Inflammatory macrophage (primary cell): ENCODE measurements at regions not wholly inside any gene's neighbourhood (a gene's known extent, or its start where the extent isn't known, plus 50 kb on each side); places are given as distances from the start of the nearest gene placed in this dataset.

ENCODE experiments used
- DNase-seq, 2 donors: peaks; one replicate each; pipeline ENCODE4 v3.0.0-alpha.2; 2020 to 2022

- no peak for DNase-seq
Measured at GRCh38 chr1:209493559-209493958, 90.0 kb upstream of the CAMK1G start.

- no peak for DNase-seq
Measured at GRCh38 chr1:209497729-209498128, 85.8 kb upstream of the CAMK1G start.

GRCh38 chr1:209500993-209501392 lies 82.5 kb upstream of the CAMK1G start:
- DNase-seq, result no peak

- no peak for DNase-seq
Measured at GRCh38 chr1:209503196-209503595, 80.3 kb upstream of the CAMK1G start.

GRCh38 chr1:209504571-209504970 lies 78.9 kb upstream of the CAMK1G start:
- DNase-seq, result no peak

GRCh38 chr1:209505044-209505443 lies 78.5 kb upstream of the CAMK1G start:
- no peak for DNase-seq

GRCh38 chr1:209506101-209506500 lies 77.4 kb upstream of the CAMK1G start:
- DNase-seq, result no peak

- no peak for DNase-seq
Measured at GRCh38 chr1:209509039-209509438, 74.5 kb upstream of the CAMK1G start.

GRCh38 chr1:209510063-209510462 lies 73.5 kb upstream of the CAMK1G start:
- DNase-seq, result no peak

- no peak for DNase-seq
Measured at GRCh38 chr1:209511169-209511568, 72.3 kb upstream of the CAMK1G start.

- no peak for DNase-seq
Measured at GRCh38 chr1:209512821-209513220, 70.7 kb upstream of the CAMK1G start.

GRCh38 chr1:209513226-209513625 lies 70.3 kb upstream of the CAMK1G start:
- DNase-seq, result peak; percentile 25 to 29

GRCh38 chr1:209516771-209517680 lies 66.5 kb upstream of the CAMK1G start:
- DNase-seq, result no peak

GRCh38 chr1:209517681-209518050 lies 65.8 kb upstream of the CAMK1G start:
- no peak for DNase-seq

GRCh38 chr1:209519786-209520185 lies 63.7 kb upstream of the CAMK1G start:
- no peak for DNase-seq

GRCh38 chr1:209522826-209523225 lies 60.7 kb upstream of the CAMK1G start:
- no peak for DNase-seq

- DNase-seq, result no peak
Measured at GRCh38 chr1:209526137-209526536, 57.4 kb upstream of the CAMK1G start.

- no peak for DNase-seq
Measured at GRCh38 chr1:209527372-209527771, 56.1 kb upstream of the CAMK1G start.

- no peak for DNase-seq
Measured at GRCh38 chr1:209527993-209528717, 55.4 kb upstream of the CAMK1G start.

- no peak for DNase-seq
Measured at GRCh38 chr1:209529233-209529632, 54.3 kb upstream of the CAMK1G start.

GRCh38 chr1:209531006-209531405 lies 52.5 kb upstream of the CAMK1G start:
- DNase-seq, result no peak

- DNase-seq, result no peak
Measured at GRCh38 chr1:209531549-209531948, 52.0 kb upstream of the CAMK1G start.
